HG02642 (cell line): ENCODE measurements at regions not wholly inside any gene's neighbourhood (a gene's known extent, or its start where the extent isn't known, plus 50 kb on each side); places are given as distances from the start of the nearest gene placed in this dataset.
"Not testable (repeated sequence)": the region's sequence is repeated elsewhere in the genome, so short reads cannot be mapped to it uniquely, and the experiment has no call there.

Experiments used
- ATAC-seq: cut with Tn5 transposase; IDR thresholded peaks from one replicate; pipeline ENCODE4 v1.9.1; 2021; ENCODE audit warnings: mild to moderate bottlenecking; ENCODE audit not compliant: unreplicated experiment, poor library complexity

GRCh38 chr3:23701716-23702597 lies 103.8 kb upstream of the UBE2E1 start:
- ATAC-seq = no peak

- ATAC-seq = no peak
Measured at GRCh38 chr3:23704298-23704697, 101.5 kb upstream of the UBE2E1 start.

GRCh38 chr3:23706111-23706510 lies 99.6 kb upstream of the UBE2E1 start:
- ATAC-seq = no peak

- ATAC-seq = no peak
Measured at GRCh38 chr3:23709987-23710386, 95.8 kb upstream of the UBE2E1 start.

GRCh38 chr3:23710555-23710954 lies 95.2 kb upstream of the UBE2E1 start:
- no peak for ATAC-seq

- ATAC-seq = peak; percentile 74
Measured at GRCh38 chr3:23711916-23712494, 93.8 kb upstream of the UBE2E1 start.

GRCh38 chr3:23712656-23713559 lies 92.8 kb upstream of the UBE2E1 start:
- no peak for ATAC-seq

GRCh38 chr3:23713641-23714040 lies 92.1 kb upstream of the UBE2E1 start:
- no peak for ATAC-seq

GRCh38 chr3:23720059-23720458 lies 85.7 kb upstream of the UBE2E1 start:
- no peak for ATAC-seq

- ATAC-seq = no peak
Measured at GRCh38 chr3:23720885-23721284, 84.9 kb upstream of the UBE2E1 start.

- ATAC-seq = no peak
Measured at GRCh38 chr3:23723141-23723540, 82.6 kb upstream of the UBE2E1 start.

- no peak for ATAC-seq
Measured at GRCh38 chr3:23723930-23724329, 81.8 kb upstream of the UBE2E1 start.

GRCh38 chr3:23726811-23727548 lies 78.8 kb upstream of the UBE2E1 start:
- ATAC-seq = peak; percentile 72

GRCh38 chr3:23728601-23729117 lies 77.1 kb upstream of the UBE2E1 start:
- ATAC-seq = no peak

- ATAC-seq = not testable (repeated sequence)
Measured at GRCh38 chr3:23729362-23729761, 76.4 kb upstream of the UBE2E1 start.

- no peak for ATAC-seq
Measured at GRCh38 chr3:23734481-23734880, 71.3 kb upstream of the UBE2E1 start.

GRCh38 chr3:23735062-23735461 lies 70.7 kb upstream of the UBE2E1 start:
- ATAC-seq = no peak

GRCh38 chr3:23735535-23736326 lies 70.0 kb upstream of the UBE2E1 start:
- no peak for ATAC-seq

- no peak for ATAC-seq
Measured at GRCh38 chr3:23738944-23739343, 66.8 kb upstream of the UBE2E1 start.
